Osteocyte (in vitro differentiated cells): ENCODE measurements at regions not wholly inside any gene's neighbourhood (a gene's known extent, or its start where the extent isn't known, plus 50 kb on each side); places are given as distances from the start of the nearest gene placed in this dataset.
A peak's percentile ranks its signal among the peaks of the same experiment; 100 is the strongest.

Source experiments
- DNase-seq: peaks from one replicate; pipeline ENCODE4 v3.0.0; 2021; ENCODE audit warnings: mixed read lengths; ENCODE audit not compliant: unreplicated experiment; ENCODE audit errors: extremely low spot score
- H3K27ac Mint-ChIP-seq: one replicate; pipeline ENCODE4 v1.8.0; 2021; ENCODE audit warnings: mild to moderate bottlenecking, mixed read lengths; ENCODE audit not compliant: unreplicated experiment
- H3K27me3 Mint-ChIP-seq: one replicate; pipeline ENCODE4 v1.8.0; 2021; ENCODE audit warnings: mixed read lengths; ENCODE audit not compliant: unreplicated experiment
- H3K36me3 Mint-ChIP-seq: one replicate; pipeline ENCODE4 v1.8.0; 2021; ENCODE audit warnings: mixed read lengths; ENCODE audit not compliant: unreplicated experiment
- H3K4me1 Mint-ChIP-seq: one replicate; pipeline ENCODE4 v1.8.0; 2021; ENCODE audit warnings: mixed read lengths; ENCODE audit not compliant: unreplicated experiment
- H3K4me3 Mint-ChIP-seq: one replicate; pipeline ENCODE4 v1.8.0; 2021; ENCODE audit warnings: mild to moderate bottlenecking, moderate library complexity, mixed read lengths; ENCODE audit not compliant: unreplicated experiment
- H3K9me3 Mint-ChIP-seq: one replicate; pipeline ENCODE4 v1.8.0; 2021; ENCODE audit warnings: mixed read lengths; ENCODE audit not compliant: unreplicated experiment
- TF ChIP-seq, protein P1 (sequence below): fragments of 200-600 bp; sonication (generic); IDR thresholded peaks from 2 replicates; pipeline ENCODE4 v1.5.0; 2021; ENCODE audit warnings: antibody characterized with exemption, mild to moderate bottlenecking, moderate library complexity

DNA sequence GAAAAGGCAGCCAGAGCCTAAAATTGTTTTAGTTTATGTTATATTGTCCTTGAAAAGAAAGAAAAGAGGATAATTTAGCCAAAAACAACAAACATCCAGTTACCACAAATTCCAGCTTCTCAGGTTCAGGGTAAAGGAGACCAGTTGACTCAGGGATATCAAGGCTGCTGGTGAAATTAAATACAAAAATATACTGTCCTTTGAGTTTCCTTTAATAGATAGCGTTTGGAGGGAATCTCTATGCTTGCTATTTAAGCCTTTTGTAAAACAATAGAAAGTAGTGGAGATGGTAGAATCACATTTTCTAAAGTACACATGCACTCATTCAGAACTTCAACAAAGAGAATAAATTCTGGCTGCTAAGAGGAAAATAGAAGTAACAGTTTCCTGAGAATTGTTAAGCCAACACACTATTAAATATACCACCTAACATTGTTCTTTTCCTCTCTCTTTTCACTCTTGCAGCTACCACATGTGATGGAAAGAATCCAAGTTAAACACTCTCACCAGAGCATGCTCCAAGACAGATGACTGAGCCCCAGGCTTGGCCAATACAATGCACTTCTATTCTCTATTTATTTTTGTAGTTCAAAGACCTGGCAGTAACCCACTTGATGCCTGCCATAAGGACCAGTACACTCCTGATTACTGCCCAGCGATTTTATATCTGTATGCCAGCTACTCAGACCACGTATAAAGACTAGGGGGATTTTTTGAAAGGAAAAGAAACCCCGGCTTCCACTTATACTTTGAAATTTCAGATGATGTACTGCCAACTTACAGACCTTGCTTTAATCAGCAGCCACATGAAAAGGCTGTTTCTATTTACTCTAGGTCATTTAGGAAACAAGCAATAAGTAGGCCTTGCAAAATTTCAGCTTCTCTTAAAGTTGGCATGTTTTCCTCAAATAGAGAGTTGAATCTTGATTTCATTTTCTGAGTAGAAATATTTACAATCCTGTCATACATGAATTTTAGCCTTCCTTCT is 756.9 kb downstream of the FAT4 start:
- Mint-ChIP-seq H3K9me3 (peaks cover 11% of the 10 kb centered on the region), H3K27ac (peak overlapping the region; percentile 64), H3K4me3 (peak overlapping the region; percentile 0), H3K4me1 (peaks cover 40% of the 10 kb centered on the region), H3K36me3 (no peaks in the 10 kb centered on the region), H3K27me3 (peaks cover 6% of the 10 kb centered on the region)
- TF ChIP-seq, protein P1, sequence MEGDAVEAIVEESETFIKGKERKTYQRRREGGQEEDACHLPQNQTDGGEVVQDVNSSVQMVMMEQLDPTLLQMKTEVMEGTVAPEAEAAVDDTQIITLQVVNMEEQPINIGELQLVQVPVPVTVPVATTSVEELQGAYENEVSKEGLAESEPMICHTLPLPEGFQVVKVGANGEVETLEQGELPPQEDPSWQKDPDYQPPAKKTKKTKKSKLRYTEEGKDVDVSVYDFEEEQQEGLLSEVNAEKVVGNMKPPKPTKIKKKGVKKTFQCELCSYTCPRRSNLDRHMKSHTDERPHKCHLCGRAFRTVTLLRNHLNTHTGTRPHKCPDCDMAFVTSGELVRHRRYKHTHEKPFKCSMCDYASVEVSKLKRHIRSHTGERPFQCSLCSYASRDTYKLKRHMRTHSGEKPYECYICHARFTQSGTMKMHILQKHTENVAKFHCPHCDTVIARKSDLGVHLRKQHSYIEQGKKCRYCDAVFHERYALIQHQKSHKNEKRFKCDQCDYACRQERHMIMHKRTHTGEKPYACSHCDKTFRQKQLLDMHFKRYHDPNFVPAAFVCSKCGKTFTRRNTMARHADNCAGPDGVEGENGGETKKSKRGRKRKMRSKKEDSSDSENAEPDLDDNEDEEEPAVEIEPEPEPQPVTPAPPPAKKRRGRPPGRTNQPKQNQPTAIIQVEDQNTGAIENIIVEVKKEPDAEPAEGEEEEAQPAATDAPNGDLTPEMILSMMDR, result no peak
- DNase-seq, result no peak

DNA sequence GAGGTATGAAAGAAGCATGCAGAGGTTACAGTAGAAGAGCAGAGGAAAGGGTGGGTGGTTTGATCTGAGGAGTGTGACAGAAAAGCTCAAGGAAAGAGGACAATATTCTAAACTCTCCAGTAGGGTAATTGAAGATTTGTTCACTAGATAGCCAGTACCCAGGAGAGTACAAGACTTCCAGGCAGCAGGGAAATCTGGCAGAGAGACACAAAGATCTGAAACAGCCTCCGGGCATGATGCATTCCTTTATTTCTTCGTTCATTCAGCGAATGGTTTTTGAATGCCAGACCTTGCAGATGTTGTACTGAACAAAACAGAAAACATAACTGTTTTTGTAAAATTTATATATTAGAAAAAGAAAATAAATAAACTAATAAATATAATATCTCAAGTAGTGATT is 766.6 kb downstream of the FAT4 start:
- no peaks in the 10 kb centered on the region for H3K36me3 Mint-ChIP-seq
- peak overlapping the region; percentile 60 for H3K27ac Mint-ChIP-seq
- DNase-seq, result no peak
- peaks cover 9% of the 10 kb centered on the region for H3K4me1 Mint-ChIP-seq
- H3K4me3 Mint-ChIP-seq, result no peak overlapping the region
- TF ChIP-seq, protein P1, result no peak
- H3K9me3 Mint-ChIP-seq, result no peaks in the 10 kb centered on the region
- H3K27me3 Mint-ChIP-seq, result peaks cover 9% of the 10 kb centered on the region

DNA sequence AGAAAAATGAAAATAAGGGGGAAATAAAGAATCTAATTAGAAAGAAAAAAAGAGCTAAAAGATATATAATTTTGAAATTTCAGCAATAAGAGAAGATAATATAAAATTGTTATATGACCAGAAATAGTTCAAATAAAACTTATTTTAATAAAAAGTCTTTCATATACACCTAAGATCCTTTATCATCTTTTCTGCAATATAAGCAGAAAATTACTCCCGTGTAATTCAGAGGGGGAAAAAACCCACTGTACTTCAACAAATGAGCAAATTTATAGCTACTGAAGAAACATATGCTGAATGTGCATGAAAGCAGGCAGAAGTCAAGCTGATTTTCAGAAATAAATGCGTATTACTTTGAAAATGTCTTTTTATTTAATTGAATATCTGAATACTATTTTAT is 771.3 kb downstream of the FAT4 start:
- Mint-ChIP-seq H3K4me1 (peaks cover 8% of the 10 kb centered on the region), H3K4me3 (no peak overlapping the region), H3K9me3 (no peaks in the 10 kb centered on the region), H3K36me3 (no peaks in the 10 kb centered on the region), H3K27me3 (peaks cover 2% of the 10 kb centered on the region), H3K27ac (no peak overlapping the region)
- no peak for DNase-seq
- TF ChIP-seq, protein P1, result no peak

DNA sequence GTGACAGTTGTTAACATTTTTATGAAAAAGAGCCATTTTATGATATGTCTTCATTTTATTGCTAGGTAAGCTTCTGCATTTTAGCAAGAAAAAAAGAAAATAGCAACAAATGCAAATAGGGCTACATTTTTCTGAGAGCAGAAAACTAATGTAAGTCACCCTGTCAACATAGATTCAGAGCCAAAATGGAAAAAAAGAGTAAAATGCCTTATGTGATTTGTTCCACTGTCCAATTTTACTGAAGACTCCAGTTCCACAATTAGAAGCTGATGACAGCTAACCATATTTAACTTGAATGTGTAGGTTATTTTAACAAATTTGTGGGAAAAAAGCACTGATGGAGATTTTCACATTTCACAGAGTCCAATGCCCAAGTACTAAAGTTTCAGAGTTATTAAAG is 772.3 kb downstream of the FAT4 start:
- no peaks in the 10 kb centered on the region for H3K36me3 Mint-ChIP-seq
- H3K4me3 Mint-ChIP-seq, result no peak overlapping the region
- TF ChIP-seq, protein P1, result no peak
- no peak overlapping the region for H3K27ac Mint-ChIP-seq
- H3K9me3 Mint-ChIP-seq, result peaks cover 3% of the 10 kb centered on the region
- H3K27me3 Mint-ChIP-seq, result peaks cover 4% of the 10 kb centered on the region
- no peak for DNase-seq
- no peaks in the 10 kb centered on the region for H3K4me1 Mint-ChIP-seq

DNA sequence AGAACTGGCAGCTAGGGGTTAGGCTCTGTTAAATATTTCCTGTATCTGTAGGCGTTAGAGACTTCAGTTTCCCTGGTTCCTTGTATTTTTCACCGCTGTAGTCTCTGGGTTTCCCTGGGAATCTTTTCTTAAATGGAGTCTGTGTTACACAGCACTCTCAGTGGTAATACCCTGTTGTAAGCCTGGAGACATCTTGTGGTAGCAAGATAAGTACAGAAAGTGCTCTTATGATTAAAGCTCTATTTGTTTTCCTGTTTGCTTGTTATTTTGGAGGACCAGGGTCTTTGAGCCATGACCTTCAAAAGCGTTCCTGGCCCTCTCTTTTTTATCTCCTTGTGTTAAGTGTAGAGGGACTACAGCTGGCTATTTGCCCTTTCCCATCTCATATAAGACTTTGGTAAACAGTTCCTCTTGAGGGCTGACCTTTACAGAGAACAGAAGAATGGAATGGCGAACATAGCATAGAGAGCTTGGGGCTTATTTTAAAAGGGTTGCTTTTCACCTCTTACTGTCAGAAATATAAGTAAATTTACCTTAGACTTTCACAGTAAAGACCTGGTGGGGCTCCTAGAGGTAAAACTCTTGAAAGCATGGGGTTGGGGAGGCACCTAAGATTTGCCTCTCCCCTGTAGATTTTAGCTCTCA is 782.5 kb downstream of the FAT4 start:
- peaks cover 3% of the 10 kb centered on the region for H3K9me3 Mint-ChIP-seq
- H3K36me3 Mint-ChIP-seq, result peaks cover 2% of the 10 kb centered on the region
- no peak overlapping the region for H3K27ac Mint-ChIP-seq
- no peak for DNase-seq
- H3K4me1 Mint-ChIP-seq, result no peaks in the 10 kb centered on the region
- no peak overlapping the region for H3K4me3 Mint-ChIP-seq
- TF ChIP-seq, protein P1, result no peak
- peaks cover 9% of the 10 kb centered on the region for H3K27me3 Mint-ChIP-seq
